H1 (cell line): ENCODE measurements at regions not wholly inside any gene's neighbourhood (a gene's known extent, or its start where the extent isn't known, plus 50 kb on each side); places are given as distances from the start of the nearest gene placed in this dataset.

Experiments
- CTCF ChIA-PET: fragments of 300-600 bp; sonication (Branson Sonifier 250); formaldehyde crosslinking; loops from one replicate; lab custom pipeline; 2021; ENCODE audit not compliant: partially characterized antibody; lab: Charles Lee
- POLR2A ChIA-PET: fragments of 300-600 bp; sonication (Branson Sonifier 250); formaldehyde crosslinking; loops from one replicate; lab custom pipeline; 2021; ENCODE audit warnings: inconsistent platforms; ENCODE audit not compliant: partially characterized antibody; lab: Charles Lee
- DNase-seq, 2 experiments: peaks; one replicate each; pipeline versions ENCODE4 v3.0.0 to v3.0.0-alpha.2; 2010 to 2022; ENCODE audit warnings: low spot score in 2 of 2, low read depth in 1 of 2, mixed read lengths in 1 of 2
- FAIRE-seq: peaks from 2 replicates; lab custom pipeline; 2011; peaks lifted over from hg19 to GRCh38; lab: Jason Lieb, UNC
- H2AFZ ChIP-seq: 2 replicates; pipeline ENCODE4 v1.8.1; 2012; ENCODE audit warnings: low read length, inconsistent platforms
- H2AK5ac ChIP-seq: 2 replicates; pipeline ENCODE4 v1.6.1; 2013; ENCODE audit warnings: low read depth, low read length
- H2BK120ac ChIP-seq: replicated peaks from 2 replicates; pipeline ENCODE3; 2013; ENCODE audit warnings: low read depth, low read length, inconsistent platforms
- H2BK12ac ChIP-seq: 2 replicates; pipeline ENCODE4 v1.6.1; 2013; ENCODE audit warnings: low read depth, low read length
- H2BK15ac ChIP-seq: 2 replicates; pipeline ENCODE4 v1.6.1; 2013; ENCODE audit warnings: low read length
- H2BK20ac ChIP-seq: 2 replicates; pipeline ENCODE4 v1.6.1; 2013; ENCODE audit warnings: low read length
- H2BK5ac ChIP-seq: 2 replicates; pipeline ENCODE4 v1.6.1; 2013; ENCODE audit warnings: low read depth, low read length
- H3K14ac ChIP-seq: 2 replicates; pipeline ENCODE4 v1.6.1; 2013; ENCODE audit warnings: inconsistent platforms; ENCODE audit not compliant: insufficient read length
- H3K18ac ChIP-seq: 2 replicates; pipeline ENCODE4 v1.6.1; 2013; ENCODE audit warnings: low read length; ENCODE audit errors: extremely low read depth
- H3K23ac ChIP-seq: 2 replicates; pipeline ENCODE4 v1.6.1; 2013; ENCODE audit warnings: inconsistent platforms; ENCODE audit not compliant: insufficient read length
- H3K23me2 ChIP-seq: 2 replicates; pipeline ENCODE4 v1.6.1; 2013; ENCODE audit warnings: low read depth, low read length
- H3K27ac ChIP-seq: 2 replicates; pipeline ENCODE4 v1.6.1; 2011; ENCODE audit warnings: low read depth, low read length, inconsistent platforms
- H3K27me3 ChIP-seq, 4 experiments: replicated peaks in 1 of 4; 1 replicate in 1 of 4; 2 replicates in 3 of 4; pipeline versions ENCODE4 v1.6.1 to v1.8.1; 2011 to 2013; ENCODE audit warnings: low read length in 3 of 4, mild to moderate bottlenecking in 3 of 4, inconsistent platforms in 2 of 4, mixed read lengths in 2 of 4, moderate library complexity in 1 of 4; ENCODE audit not compliant: control insufficient read depth in 3 of 4, insufficient read depth in 3 of 4; ENCODE audit errors: extremely low read depth in 1 of 4
- H3K36me3 ChIP-seq, 4 experiments: 2 replicates each; pipeline versions ENCODE4 v1.6.1 to v1.8.1; 2011 to 2013; ENCODE audit warnings: mild to moderate bottlenecking in 4 of 4, low read length in 3 of 4, moderate library complexity in 2 of 4, control low read depth in 1 of 4, inconsistent platforms in 1 of 4; ENCODE audit not compliant: insufficient read depth in 4 of 4, control insufficient read depth in 2 of 4
- H3K4ac ChIP-seq: replicated peaks from 2 replicates; pipeline ENCODE3; 2013; ENCODE audit warnings: low read length, low read depth, mixed read lengths, inconsistent platforms; ENCODE audit not compliant: insufficient read length
- H3K4me1 ChIP-seq, 4 experiments: replicated peaks in 1 of 4; 1 replicate in 1 of 4; 2 replicates in 3 of 4; pipeline versions ENCODE4 v1.6.1 to v1.8.1; 2011 to 2013; ENCODE audit warnings: low read length in 3 of 4, inconsistent platforms in 2 of 4, mixed read lengths in 1 of 4; ENCODE audit not compliant: insufficient read depth in 4 of 4, control insufficient read depth in 3 of 4
- H3K4me2 ChIP-seq, 2 experiments: 2 replicates each; pipeline versions ENCODE4 v1.6.1 to v1.8.1; 2011 to 2013; ENCODE audit warnings: low read depth in 2 of 2, low read length in 2 of 2, control low read depth in 1 of 2, inconsistent platforms in 1 of 2, mild to moderate bottlenecking in 1 of 2; ENCODE audit not compliant: insufficient read depth in 1 of 2
- H3K4me3 ChIP-seq, 4 experiments: fragments of 200-600, 300-600 bp in 1 of 4; sonication (generic), shearing (Covaris generic), sonication (Bioruptor Twin) in 1 of 4; 2 replicates each; pipeline versions ENCODE4 v1.5.1 to v1.8.1; 2011 to 2016; ENCODE audit warnings: low read length in 4 of 4, low read depth in 3 of 4, control low read depth in 2 of 4, inconsistent platforms in 2 of 4, mild to moderate bottlenecking in 2 of 4, mixed read lengths in 1 of 4, moderate library complexity in 1 of 4; ENCODE audit not compliant: insufficient read depth in 2 of 4; ENCODE audit errors: extremely low read depth in 1 of 4
- H3K56ac ChIP-seq: replicated peaks from 2 replicates; pipeline ENCODE3; 2013; ENCODE audit warnings: low read depth, mild to moderate bottlenecking, mixed read lengths, low read length, inconsistent platforms; ENCODE audit not compliant: insufficient read length
- H3K79me1 ChIP-seq: 2 replicates; pipeline ENCODE4 v1.6.1; 2013; ENCODE audit warnings: low read depth, low read length, control low read depth
- H3K79me2 ChIP-seq, 2 experiments: 2 replicates each; pipeline versions ENCODE4 v1.6.1 to v1.8.1; 2012 to 2013; ENCODE audit warnings: low read length in 2 of 2, mild to moderate bottlenecking in 2 of 2, inconsistent platforms in 1 of 2; ENCODE audit not compliant: insufficient read depth in 2 of 2, control insufficient read depth in 1 of 2
- H3K9ac ChIP-seq, 4 experiments: replicated peaks in 1 of 4; 1 replicate in 1 of 4; 2 replicates in 3 of 4; pipeline versions ENCODE4 v1.6.1 to v1.8.1; 2011 to 2013; ENCODE audit warnings: low read depth in 3 of 4, low read length in 3 of 4, control low read depth in 2 of 4, mild to moderate bottlenecking in 2 of 4, moderate library complexity in 2 of 4, inconsistent platforms in 1 of 4; ENCODE audit errors: extremely low read depth in 1 of 4
- H3K9me3 ChIP-seq, 2 experiments: 2 replicates each; pipeline versions ENCODE4 v1.6.1 to v1.8.1; 2012 to 2013; ENCODE audit warnings: mild to moderate bottlenecking in 2 of 2, moderate library complexity in 2 of 2, control low read depth in 1 of 2, inconsistent platforms in 1 of 2, low read depth in 1 of 2, low read length in 1 of 2, mixed read lengths in 1 of 2; ENCODE audit not compliant: insufficient read depth in 2 of 2
- H4K20me1 ChIP-seq, 2 experiments: replicated peaks in 1 of 2; 2 replicates each; pipeline versions ENCODE3 to v1.8.1; 2011 to 2013; ENCODE audit warnings: inconsistent platforms in 2 of 2, low read length in 2 of 2, mild to moderate bottlenecking in 1 of 2; ENCODE audit not compliant: insufficient read depth in 2 of 2, control insufficient read depth in 1 of 2
- H4K5ac ChIP-seq: 2 replicates; pipeline ENCODE4 v1.6.1; 2013; ENCODE audit warnings: low read length, low read depth, mixed read lengths, inconsistent platforms; ENCODE audit not compliant: insufficient read length
- H4K8ac ChIP-seq: 2 replicates; pipeline ENCODE4 v1.8.0; 2013; ENCODE audit warnings: mild to moderate bottlenecking, moderate library complexity, low read length, inconsistent platforms; ENCODE audit not compliant: insufficient read depth; ENCODE audit errors: extremely low read depth
- H4K91ac ChIP-seq: replicated peaks from 2 replicates; pipeline ENCODE3; 2013; ENCODE audit warnings: low read length, mixed read lengths, inconsistent platforms; ENCODE audit not compliant: insufficient read length
- CBX8 ChIP-seq: fragments of 300-800, 300-1000 bp; sonication (generic); IDR thresholded peaks from 2 replicates; pipeline ENCODE4 v1.7.1; 2016; ENCODE audit warnings: low read depth, low read length, borderline replicate concordance
- CTBP2 ChIP-seq: IDR thresholded peaks from 2 replicates; pipeline ENCODE4 v1.7.0; 2011; ENCODE audit warnings: borderline replicate concordance, mild to moderate bottlenecking, moderate library complexity, mixed read lengths, low read length; ENCODE audit not compliant: insufficient read depth, insufficient read length
- FOSL1 ChIP-seq: IDR thresholded peaks from 2 replicates; pipeline ENCODE4 v1.6.1; 2011; ENCODE audit warnings: mild to moderate bottlenecking, low read depth, low read length, moderate library complexity; ENCODE audit not compliant: insufficient read depth
- GTF2F1 ChIP-seq: IDR thresholded peaks from 2 replicates; pipeline ENCODE4 v1.6.1; 2012; ENCODE audit warnings: low read depth, low read length, improper control_type of control experiment, borderline replicate concordance
- JUND ChIP-seq: IDR thresholded peaks from 2 replicates; pipeline ENCODE4 v1.6.1; 2011; ENCODE audit warnings: mild to moderate bottlenecking, improper control_type of control experiment, low read length
- KDM5A ChIP-seq: fragments of 200-600 bp; IDR thresholded peaks from 2 replicates; pipeline ENCODE4 v1.7.1; 2012; ENCODE audit warnings: mild to moderate bottlenecking, low read length, inconsistent platforms, mixed read lengths
- NRF1 ChIP-seq: IDR thresholded peaks from 2 replicates; pipeline ENCODE4 v1.6.1; 2011; ENCODE audit warnings: mild to moderate bottlenecking, low read depth, low read length, improper control_type of control experiment
- SIN3A ChIP-seq, 2 experiments: IDR thresholded peaks in 1 of 2; conservative IDR thresholded peaks in 1 of 2; 2 replicates each; pipeline ENCODE4 v1.6.1; 2011 to 2012; ENCODE audit warnings: low read length in 2 of 2, improper control_type of control experiment in 1 of 2, low read depth in 1 of 2, mild to moderate bottlenecking in 1 of 2
- TAF7 ChIP-seq: optimal IDR thresholded peaks from 2 replicates; pipeline ENCODE3; 2011; ENCODE audit warnings: low read depth, mild to moderate bottlenecking, inconsistent platforms, low read length, moderate library complexity, borderline replicate concordance
- TBP ChIP-seq: IDR thresholded peaks from 2 replicates; pipeline ENCODE4 v1.6.1; 2011; ENCODE audit warnings: low read depth, low read length, improper control_type of control experiment
- YY1 ChIP-seq: IDR thresholded peaks from 2 replicates; pipeline ENCODE4 v1.6.1; 2011; ENCODE audit warnings: low read depth, mild to moderate bottlenecking, low read length

DNA sequence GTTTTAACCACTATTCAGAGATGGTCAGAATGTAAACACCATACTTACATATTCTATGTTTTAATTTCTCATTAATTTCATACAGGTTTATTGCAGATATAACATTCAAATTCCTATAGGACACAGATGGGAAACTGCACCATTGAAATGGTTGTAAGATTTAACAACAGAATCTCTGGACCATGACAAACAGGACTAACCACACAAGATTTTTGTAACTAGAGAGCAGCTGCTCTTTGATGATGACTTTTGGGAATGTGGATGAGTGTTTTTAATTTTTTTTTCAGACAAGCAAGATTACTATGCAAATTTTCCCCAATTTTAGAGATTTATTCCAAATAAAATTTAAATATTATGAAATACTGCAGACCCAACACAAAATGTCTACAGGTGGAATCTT lies 610.2 kb downstream of the PCDH18 start:
- no peak overlapping the region for H2BK120ac ChIP-seq
- H3K18ac ChIP-seq: no peak overlapping the region
- no peak overlapping the region for H4K91ac ChIP-seq
- no peaks in the 10 kb centered on the region for H3K79me2 ChIP-seq
- no peak overlapping the region for H2BK15ac ChIP-seq
- no peaks in the 10 kb centered on the region for H3K23me2 ChIP-seq
- H2BK5ac ChIP-seq: no peak overlapping the region
- no peak overlapping the region for H3K56ac ChIP-seq
- H2AFZ ChIP-seq: no peak overlapping the region
- no peak overlapping the region for H2AK5ac ChIP-seq
- no peak overlapping the region for H4K8ac ChIP-seq
- peaks cover 10 to 13% of the 10 kb centered on the region in 2 experiments for H3K9me3 ChIP-seq
- H3K36me3 ChIP-seq: no peaks in the 10 kb centered on the region
- H4K20me1 ChIP-seq: no peaks in the 10 kb centered on the region
- H3K27me3 ChIP-seq: no peaks in the 10 kb centered on the region
- DNase-seq (no peak), FAIRE-seq (no peak)
- H3K14ac ChIP-seq: no peak overlapping the region
- H3K4me2 ChIP-seq: no peak overlapping the region
- H4K5ac ChIP-seq: no peak overlapping the region
- ChIA-PET POLR2A (no interaction called here), CTCF (no interaction called here)
- no peak overlapping the region for H3K4me3 ChIP-seq
- no peaks in the 10 kb centered on the region for H3K79me1 ChIP-seq
- no peak overlapping the region for H2BK20ac ChIP-seq
- no peaks in the 10 kb centered on the region for H3K4me1 ChIP-seq
- H3K27ac ChIP-seq: no peak overlapping the region
- no peak overlapping the region for H3K23ac ChIP-seq
- no peak overlapping the region for H2BK12ac ChIP-seq
- no peak overlapping the region for H3K4ac ChIP-seq
- TF ChIP-seq JUND (no peak), CBX8 (no peak), NRF1 (no peak), SIN3A (conservative IDR thresholded peaks at IDR 0.05 in 1 of 2, IDR thresholded peaks at IDR 0.05 in 1 of 2; ENCODE audit: low read depth in 1 of 2, low read length in 2 of 2) (no peak), KDM5A (no peak), CTBP2 (no peak), FOSL1 (no peak), YY1 (no peak), TAF7 (no peak), TBP (no peak), GTF2F1 (no peak)
- H3K9ac ChIP-seq: no peak overlapping the region
